T-cell (primary cell): ENCODE measurements at regions not wholly inside any gene's neighbourhood (a gene's known extent, or its start where the extent isn't known, plus 50 kb on each side); places are given as distances from the start of the nearest gene placed in this dataset.

Source experiments
- ATAC-seq, 4 experiments: fragments of 200-7000 bp in 3 of 4; fragments of 150-1000 bp in 1 of 4; cut with Tn5 transposase; replicated peaks in 1 of 4; 1 replicate in 3 of 4; 2 replicates in 1 of 4; pipeline ENCODE4 v1.10.0; 2021; ENCODE audit warnings: moderate library complexity in 3 of 4, mild to moderate bottlenecking in 2 of 4, moderate number of reproducible peaks in 1 of 4
- CTCF ChIA-PET, 2 donors: fragments of 300-600 bp; sonication (Branson Sonifier 250); formaldehyde crosslinking; loops; one replicate each; lab custom pipeline; 2022; ENCODE audit warnings: antibody characterized with exemption in 2 of 2; lab: Charles Lee
- POLR2A ChIA-PET, 2 donors: fragments of 300-600 bp; sonication (Branson Sonifier 250); formaldehyde crosslinking; loops; one replicate each; lab custom pipeline; 2022; ENCODE audit warnings: antibody characterized with exemption in 2 of 2; lab: Charles Lee
- DNase-seq, 35 experiments: peaks; one replicate each; pipeline versions ENCODE4 v3.0.0 to v3.0.0-alpha.2; 2013 to 2023
- H3K27ac ChIP-seq: one replicate; pipeline ENCODE4 v1.5.1; 2013; ENCODE audit warnings: low read length
- H3K27me3 ChIP-seq, 2 experiments: replicated peaks in 1 of 2; 1 replicate in 1 of 2; 2 replicates in 1 of 2; pipeline versions ENCODE4 v1.6.1 to v1.7.0; 2013; ENCODE audit warnings: low read length in 1 of 2, mixed read lengths in 1 of 2; ENCODE audit not compliant: control insufficient read depth in 2 of 2, insufficient read depth in 2 of 2; ENCODE audit errors: extremely low read depth in 1 of 2
- H3K36me3 ChIP-seq, 2 donors: 1 replicate in 1 of 2; 2 replicates in 1 of 2; pipeline versions ENCODE4 v1.6.1 to v1.7.0; 2013; ENCODE audit warnings: low read length in 1 of 2; ENCODE audit not compliant: control insufficient read depth in 2 of 2, insufficient read depth in 1 of 2; ENCODE audit errors: extremely low read depth in 1 of 2
- H3K4me1 ChIP-seq, 2 experiments: 1 replicate in 1 of 2; 2 replicates in 1 of 2; pipeline versions ENCODE4 v1.6.1 to v1.7.0; 2013; ENCODE audit warnings: low read length in 2 of 2, mixed read lengths in 1 of 2; ENCODE audit not compliant: insufficient read depth in 2 of 2, control insufficient read depth in 1 of 2; ENCODE audit errors: extremely low read depth in 1 of 2
- H3K4me3 ChIP-seq, 2 donors: 1 replicate in 1 of 2; 2 replicates in 1 of 2; pipeline versions ENCODE4 v1.5.1 to v1.7.0; 2013; ENCODE audit warnings: mild to moderate bottlenecking in 2 of 2, low read length in 1 of 2, moderate library complexity in 1 of 2; ENCODE audit not compliant: control insufficient read depth in 1 of 2; ENCODE audit errors: extremely low read depth in 1 of 2
- H3K9me3 ChIP-seq: 2 replicates; pipeline ENCODE4 v1.7.0; 2013
- H3K27ac Mint-ChIP-seq, 2 donors: one replicate each; pipeline ENCODE4 v1.8.0; 2020 to 2021; ENCODE audit warnings: mild to moderate bottlenecking in 2 of 2, mixed read lengths in 2 of 2
- H3K27me3 Mint-ChIP-seq, 2 donors: one replicate each; pipeline ENCODE4 v1.8.0; 2021 to 2022; ENCODE audit warnings: mixed read lengths in 2 of 2
- H3K36me3 Mint-ChIP-seq: one replicate; pipeline ENCODE4 v1.8.0; 2021; ENCODE audit warnings: mixed read lengths
- H3K4me1 Mint-ChIP-seq, 3 donors: one replicate each; pipeline ENCODE4 v1.8.0; 2020 to 2022; ENCODE audit warnings: mixed read lengths in 3 of 3, mild to moderate bottlenecking in 1 of 3
- H3K4me3 Mint-ChIP-seq, 3 donors: one replicate each; pipeline ENCODE4 v1.8.0; 2020 to 2022; ENCODE audit warnings: mild to moderate bottlenecking in 3 of 3, mixed read lengths in 3 of 3, moderate library complexity in 3 of 3
- H3K9me3 Mint-ChIP-seq, 3 donors: one replicate each; pipeline ENCODE4 v1.8.0; 2020 to 2022; ENCODE audit warnings: mixed read lengths in 3 of 3
- WGBS: methylation state at CpG from one replicate; pipeline ENCODE4 v1.1.5; 2013; ENCODE audit warnings: missing lambda C conversion rate; ENCODE audit not compliant: insufficient coverage; 5-methylcytosine and 5-hydroxymethylcytosine counted together

DNA sequence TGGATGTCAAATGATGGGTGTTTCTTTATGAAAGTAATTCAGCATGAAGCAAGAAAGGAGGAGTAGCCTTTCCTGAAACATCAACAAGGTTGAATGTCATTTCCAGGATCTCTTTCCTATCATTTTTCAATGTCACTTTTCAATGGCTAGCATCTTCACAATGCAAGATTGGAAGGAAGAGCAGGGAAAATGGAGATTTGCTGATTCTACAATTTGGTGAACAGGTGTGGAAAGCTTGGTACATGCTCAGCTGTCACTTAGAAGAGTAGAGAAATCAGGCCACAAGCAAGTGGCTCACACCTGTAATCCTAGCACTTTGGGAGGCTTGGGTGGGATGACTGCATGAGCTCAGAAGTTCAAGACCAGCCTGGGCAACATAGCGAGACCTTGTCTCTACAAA lies 112.7 kb upstream of the FERMT1 start:
- H3K27ac ChIP-seq: no peak overlapping the region
- Mint-ChIP-seq H3K27me3 (peaks cover 0 to 8% of the 10 kb centered on the region in 2 donors), H3K4me1 (no peaks in the 10 kb centered on the region), H3K4me3 (no peak overlapping the region), H3K27ac (no peak overlapping the region), H3K36me3 (no peaks in the 10 kb centered on the region), H3K9me3 (peaks cover 0 to 11% (median 4%) of the 10 kb centered on the region in 3 donors)
- ATAC-seq (no peak), DNase-seq (no peak)
- H3K9me3 ChIP-seq: no peaks in the 10 kb centered on the region
- CTCF ChIA-PET: interaction anchor here in 1 of 2 donors (0.6 kb wide), 1 partner anchor 151 kb away, joined by 3 read pairs; no protein-coding TSS in a partner anchor
- POLR2A ChIA-PET: no interaction called here
- H3K4me3 ChIP-seq: no peak overlapping the region
- no peaks in the 10 kb centered on the region for H3K27me3 ChIP-seq
- no CpG with 5 or more reads among the region's 1 CpG for WGBS
- no peaks in the 10 kb centered on the region for H3K4me1 ChIP-seq
- H3K36me3 ChIP-seq: no peaks in the 10 kb centered on the region

DNA sequence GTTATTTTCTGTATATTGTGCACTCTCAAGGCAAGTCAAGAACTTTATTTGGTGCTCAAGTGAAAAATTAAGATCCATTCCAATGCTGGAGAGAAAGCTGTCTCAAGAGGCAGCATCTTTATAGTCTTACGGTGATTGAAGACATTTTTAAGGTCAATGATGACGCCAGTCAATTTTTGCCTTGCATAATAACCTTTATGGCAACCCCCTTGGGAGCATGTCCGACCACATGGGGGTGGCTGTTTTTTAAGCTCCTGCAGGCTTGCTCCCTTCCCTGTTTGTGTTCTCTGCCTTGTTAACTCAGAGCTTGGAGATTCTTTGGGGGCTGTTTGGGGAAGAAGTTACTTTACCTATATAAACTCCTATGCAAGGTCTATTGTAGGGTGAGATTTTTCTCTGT lies 109.6 kb upstream of the FERMT1 start:
- H3K27me3 ChIP-seq: no peaks in the 10 kb centered on the region
- ATAC-seq: no peak
- ChIA-PET POLR2A (no interaction called here), CTCF (no interaction called here)
- no peaks in the 10 kb centered on the region for H3K36me3 ChIP-seq
- Mint-ChIP-seq H3K9me3 (peaks cover 0 to 4% (median 4%) of the 10 kb centered on the region in 3 donors), H3K36me3 (no peaks in the 10 kb centered on the region), H3K27ac (no peak overlapping the region), H3K27me3 (peaks cover 1 to 7% of the 10 kb centered on the region in 2 donors), H3K4me3 (no peak overlapping the region), H3K4me1 (no peaks in the 10 kb centered on the region)
- H3K9me3 ChIP-seq: no peaks in the 10 kb centered on the region
- H3K4me3 ChIP-seq: no peak overlapping the region
- no peak overlapping the region for H3K27ac ChIP-seq
- H3K4me1 ChIP-seq: no peaks in the 10 kb centered on the region
- no peak for DNase-seq
- WGBS: no CpG with 5 or more reads among the region's 3 CpGs

DNA sequence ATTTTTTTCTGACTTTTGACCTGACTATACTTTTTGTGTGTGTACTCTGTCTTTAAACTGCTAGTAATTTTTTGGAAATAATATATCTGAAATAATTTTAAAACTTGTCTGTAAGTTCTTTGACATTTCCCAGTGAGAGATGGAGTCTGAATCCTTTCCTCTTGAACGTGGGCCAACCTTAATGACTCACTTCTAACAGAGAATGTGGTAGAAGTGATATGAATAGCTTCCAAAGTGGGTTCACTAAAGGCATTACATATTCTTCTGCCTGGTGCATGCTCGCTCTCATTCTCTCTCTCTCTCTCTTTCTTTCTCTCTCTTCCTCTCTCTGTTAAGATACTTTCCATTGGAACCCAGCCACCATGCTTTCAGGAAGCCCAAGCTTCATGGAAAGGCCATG lies 108.7 kb upstream of the FERMT1 start:
- ATAC-seq (no peak), DNase-seq (no peak)
- Histone ChIP-seq H3K27ac (no peak overlapping the region), H3K4me1 (no peaks in the 10 kb centered on the region), H3K27me3 (no peaks in the 10 kb centered on the region), H3K9me3 (no peaks in the 10 kb centered on the region), H3K4me3 (no peak overlapping the region), H3K36me3 (no peaks in the 10 kb centered on the region)
- Mint-ChIP-seq H3K4me1 (no peaks in the 10 kb centered on the region), H3K27me3 (peaks cover 1 to 7% of the 10 kb centered on the region in 2 donors), H3K36me3 (no peaks in the 10 kb centered on the region), H3K27ac (no peak overlapping the region), H3K4me3 (no peak overlapping the region), H3K9me3 (peaks cover 0 to 4% (median 4%) of the 10 kb centered on the region in 3 donors)
- WGBS: 60% methylated on average over 1 of the region's 2 CpGs
- ChIA-PET POLR2A (no interaction called here), CTCF (no interaction called here)

DNA sequence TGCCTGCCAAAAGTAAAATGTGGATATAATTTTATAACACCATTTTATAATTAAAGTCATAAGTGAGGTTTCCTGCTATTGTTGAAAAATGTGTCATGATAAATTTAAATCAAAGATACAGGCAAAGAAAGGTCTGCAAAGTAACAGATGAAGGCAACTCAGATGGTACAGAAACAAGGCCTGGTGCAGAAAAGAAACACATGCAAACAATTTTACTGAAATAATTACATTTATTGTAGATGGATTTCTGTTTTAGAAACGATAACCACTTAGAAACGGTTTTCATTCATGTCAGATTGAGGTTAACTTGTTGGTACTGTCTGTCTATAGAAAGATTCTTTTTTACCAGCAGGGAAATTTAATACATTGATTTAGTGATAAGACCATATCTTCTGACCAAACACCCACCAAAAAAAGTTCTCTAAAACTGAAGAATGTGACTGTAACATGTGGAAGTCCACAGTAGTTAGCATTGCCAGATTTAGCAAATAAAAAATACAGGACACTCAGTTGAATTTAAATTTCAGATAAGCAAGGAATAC lies 105.5 kb upstream of the FERMT1 start:
- DNase-seq (no peak), ATAC-seq (no peak)
- H3K27ac ChIP-seq: no peak overlapping the region
- no peaks in the 10 kb centered on the region for H3K4me1 ChIP-seq
- no peaks in the 10 kb centered on the region for H3K4me1 Mint-ChIP-seq
- H3K36me3 Mint-ChIP-seq: no peaks in the 10 kb centered on the region
- H3K27me3 Mint-ChIP-seq: peaks cover 1 to 4% of the 10 kb centered on the region in 2 donors
- H3K4me3 ChIP-seq: no peak overlapping the region
- no peaks in the 10 kb centered on the region for H3K9me3 ChIP-seq
- H3K27ac Mint-ChIP-seq: no peak overlapping the region
- no peaks in the 10 kb centered on the region for H3K27me3 ChIP-seq
- H3K4me3 Mint-ChIP-seq: no peak overlapping the region
- POLR2A ChIA-PET: no interaction called here
- CTCF ChIA-PET: no interaction called here
- no CpG with 5 or more reads among the region's 2 CpGs for WGBS
- peaks cover 3 to 9% (median 8%) of the 10 kb centered on the region in 3 donors for H3K9me3 Mint-ChIP-seq
- H3K36me3 ChIP-seq: no peaks in the 10 kb centered on the region

DNA sequence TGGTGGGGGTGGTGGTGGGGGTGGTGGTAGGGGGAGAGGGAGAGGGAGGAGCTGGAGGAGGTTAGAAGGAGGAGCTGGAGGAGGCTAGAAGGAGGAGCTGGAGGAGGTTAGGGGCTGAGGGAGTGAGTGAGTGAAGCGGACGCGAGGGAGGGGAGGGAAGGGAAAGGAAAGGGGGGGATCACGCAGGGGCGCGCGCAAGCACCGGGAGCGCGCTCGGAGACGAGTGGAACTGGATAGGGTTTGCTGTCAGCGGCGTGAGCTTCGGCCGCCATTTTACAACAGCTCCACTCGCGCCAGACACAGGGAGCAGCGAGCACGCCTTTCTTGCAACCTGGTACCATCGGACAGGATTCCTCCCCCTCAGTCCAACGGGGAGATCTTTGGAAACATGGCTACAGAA lies 90.5 kb upstream of the FERMT1 start:
- WGBS: 94% methylated on average over 16 of the region's 22 CpGs
- H3K9me3 Mint-ChIP-seq: peaks cover 0 to 13% (median 6%) of the 10 kb centered on the region in 3 donors
- H3K27me3 Mint-ChIP-seq: peaks cover 3 to 9% of the 10 kb centered on the region in 2 donors
- H3K4me3 Mint-ChIP-seq: no peak overlapping the region
- H3K9me3 ChIP-seq: no peaks in the 10 kb centered on the region
- H3K36me3 Mint-ChIP-seq: no peaks in the 10 kb centered on the region
- no peak overlapping the region for H3K27ac Mint-ChIP-seq
- no peak overlapping the region for H3K27ac ChIP-seq
- ATAC-seq (no peak), DNase-seq (no peak)
- no peaks in the 10 kb centered on the region for H3K4me1 Mint-ChIP-seq
- POLR2A ChIA-PET: no interaction called here
- peaks cover 0 to 4% of the 10 kb centered on the region in 2 experiments for H3K27me3 ChIP-seq
- H3K36me3 ChIP-seq: no peaks in the 10 kb centered on the region
- CTCF ChIA-PET: no interaction called here
- no peaks in the 10 kb centered on the region for H3K4me1 ChIP-seq
- H3K4me3 ChIP-seq: no peak overlapping the region

DNA sequence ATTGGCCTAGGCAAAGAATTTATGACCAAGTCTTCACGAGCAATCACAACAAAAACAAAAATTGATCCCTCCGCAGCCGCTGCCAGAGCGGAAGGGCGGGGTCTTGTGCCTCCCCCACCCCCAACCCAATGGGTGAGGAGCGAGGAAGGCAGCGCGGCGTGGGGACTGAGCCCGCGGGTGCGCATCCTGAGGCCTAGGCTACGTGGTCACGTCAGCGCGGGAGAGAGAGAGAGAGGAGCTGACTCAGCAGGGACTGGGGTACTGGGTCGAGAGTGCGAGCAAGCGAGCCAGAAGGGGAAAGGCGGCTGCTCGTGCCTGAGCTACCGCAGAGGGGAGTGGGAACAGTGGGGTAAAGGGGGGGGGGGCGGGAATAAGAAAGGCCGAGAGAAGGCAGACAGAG lies 90.1 kb upstream of the FERMT1 start:
- Mint-ChIP-seq H3K9me3 (peaks cover 0 to 13% (median 6%) of the 10 kb centered on the region in 3 donors), H3K36me3 (no peaks in the 10 kb centered on the region), H3K4me1 (no peaks in the 10 kb centered on the region), H3K4me3 (no peak overlapping the region), H3K27ac (no peak overlapping the region), H3K27me3 (peaks cover 3 to 9% of the 10 kb centered on the region in 2 donors)
- no peak overlapping the region for H3K27ac ChIP-seq
- DNase-seq (no peak), ATAC-seq (no peak)
- CTCF ChIA-PET: no interaction called here
- POLR2A ChIA-PET: no interaction called here
- H3K4me3 ChIP-seq: no peak overlapping the region
- peaks cover 0 to 7% of the 10 kb centered on the region in 2 experiments for H3K27me3 ChIP-seq
- no peaks in the 10 kb centered on the region for H3K9me3 ChIP-seq
- H3K36me3 ChIP-seq: no peaks in the 10 kb centered on the region
- WGBS: 80% methylated on average over 3 of the region's 24 CpGs
- no peaks in the 10 kb centered on the region for H3K4me1 ChIP-seq

DNA sequence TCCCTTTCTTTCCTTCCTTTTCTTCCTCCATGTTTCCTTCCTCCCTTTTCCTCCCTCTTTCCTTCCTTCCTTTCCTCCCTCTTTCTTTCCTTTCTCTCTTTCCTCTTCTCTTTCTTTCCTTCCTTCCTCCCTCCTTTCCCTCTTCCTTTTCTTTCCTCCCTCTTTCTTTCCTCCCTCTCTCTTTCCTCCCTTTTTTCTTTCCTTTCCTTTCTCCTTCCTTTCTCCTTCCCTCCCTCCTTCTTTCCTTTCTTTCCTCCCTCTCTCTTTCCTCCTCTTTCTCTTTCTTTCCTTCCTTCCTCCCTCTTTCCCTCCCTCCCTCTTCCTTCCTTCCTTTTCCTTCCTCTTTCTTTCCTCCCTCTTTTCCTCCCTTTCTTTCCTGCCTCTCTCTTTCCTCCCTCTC lies 86.3 kb upstream of the FERMT1 start:
- no peak overlapping the region for H3K27ac ChIP-seq
- ATAC-seq: no peak
- Mint-ChIP-seq H3K4me1 (no peaks in the 10 kb centered on the region), H3K36me3 (no peaks in the 10 kb centered on the region), H3K27me3 (peaks cover 3 to 12% of the 10 kb centered on the region in 2 donors), H3K27ac (no peak overlapping the region), H3K9me3 (peaks cover 5 to 16% (median 7%) of the 10 kb centered on the region in 3 donors), H3K4me3 (no peak overlapping the region)
- DNase-seq: no peak
- H3K4me3 ChIP-seq: no peak overlapping the region
- H3K36me3 ChIP-seq: no peaks in the 10 kb centered on the region
- H3K27me3 ChIP-seq: peaks cover 0 to 7% of the 10 kb centered on the region in 2 experiments
- CTCF ChIA-PET: no interaction called here
- no peaks in the 10 kb centered on the region for H3K4me1 ChIP-seq
- POLR2A ChIA-PET: no interaction called here
- H3K9me3 ChIP-seq: no peaks in the 10 kb centered on the region
